Upper lobe of left lung (tissue), 4 donors: ENCODE measurements at regions not wholly inside any gene's neighbourhood (a gene's known extent, or its start where the extent isn't known, plus 50 kb on each side); places are given as distances from the start of the nearest gene placed in this dataset.

Source experiments
- EP300 ChIP-seq, 4 donors: sonication (generic); formaldehyde crosslinking; IDR thresholded peaks; one replicate each; pipeline ENCODE4 v1.5.1; 2017; ENCODE audit warnings: antibody characterized with exemption in 4 of 4, control low read depth in 2 of 4
- POLR2A ChIP-seq, 4 donors: fragments of 450-650 bp; IDR thresholded peaks; one replicate each; pipeline ENCODE4 v1.5.1; 2016 to 2017; ENCODE audit warnings: antibody characterized with exemption in 4 of 4, mild to moderate bottlenecking in 2 of 4
- POLR2AphosphoS5 ChIP-seq, 2 donors: sonication (generic); formaldehyde crosslinking; IDR thresholded peaks; one replicate each; pipeline ENCODE4 v1.5.1; 2017; ENCODE audit warnings: antibody characterized with exemption in 2 of 2
- TF ChIP-seq, protein P1 (sequence below), 6 experiments: fragments of 450-650 bp in 4 of 6; fragments of 200-600 bp in 2 of 6; sonication (generic) in 2 of 6; IDR thresholded peaks; one replicate each; pipeline ENCODE4 v1.5.1; 2016 to 2019; ENCODE audit warnings: antibody characterized with exemption in 6 of 6

DNA sequence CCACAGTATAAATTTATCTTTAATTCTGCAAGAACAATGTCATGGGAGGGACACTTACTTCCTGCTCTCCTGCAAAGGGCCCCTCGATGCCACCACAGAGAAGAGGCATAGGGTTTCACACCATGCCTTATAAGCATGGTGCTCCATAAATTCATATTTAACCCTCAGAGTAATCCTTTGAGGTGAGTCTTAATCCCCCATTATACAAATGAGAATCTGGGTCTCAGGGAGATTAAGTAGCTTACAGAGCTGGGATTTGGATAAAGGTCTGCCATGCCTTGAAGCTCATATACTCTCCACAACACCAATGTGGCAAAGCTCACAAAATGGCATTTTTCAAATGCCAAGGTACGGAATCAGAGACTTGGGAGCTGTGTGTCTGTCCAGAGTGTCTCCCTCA lies 268.5 kb upstream of the CCL2 start:
- TF ChIP-seq EP300 (IDR thresholded peaks at IDR 0.05): no peak
- TF ChIP-seq, protein P1, sequence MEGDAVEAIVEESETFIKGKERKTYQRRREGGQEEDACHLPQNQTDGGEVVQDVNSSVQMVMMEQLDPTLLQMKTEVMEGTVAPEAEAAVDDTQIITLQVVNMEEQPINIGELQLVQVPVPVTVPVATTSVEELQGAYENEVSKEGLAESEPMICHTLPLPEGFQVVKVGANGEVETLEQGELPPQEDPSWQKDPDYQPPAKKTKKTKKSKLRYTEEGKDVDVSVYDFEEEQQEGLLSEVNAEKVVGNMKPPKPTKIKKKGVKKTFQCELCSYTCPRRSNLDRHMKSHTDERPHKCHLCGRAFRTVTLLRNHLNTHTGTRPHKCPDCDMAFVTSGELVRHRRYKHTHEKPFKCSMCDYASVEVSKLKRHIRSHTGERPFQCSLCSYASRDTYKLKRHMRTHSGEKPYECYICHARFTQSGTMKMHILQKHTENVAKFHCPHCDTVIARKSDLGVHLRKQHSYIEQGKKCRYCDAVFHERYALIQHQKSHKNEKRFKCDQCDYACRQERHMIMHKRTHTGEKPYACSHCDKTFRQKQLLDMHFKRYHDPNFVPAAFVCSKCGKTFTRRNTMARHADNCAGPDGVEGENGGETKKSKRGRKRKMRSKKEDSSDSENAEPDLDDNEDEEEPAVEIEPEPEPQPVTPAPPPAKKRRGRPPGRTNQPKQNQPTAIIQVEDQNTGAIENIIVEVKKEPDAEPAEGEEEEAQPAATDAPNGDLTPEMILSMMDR (IDR thresholded peaks at IDR 0.05): no peak
- TF ChIP-seq POLR2AphosphoS5 (IDR thresholded peaks at IDR 0.05): no peak
- TF ChIP-seq POLR2A (IDR thresholded peaks at IDR 0.05): no peak
